AG10803 (cell line): ENCODE measurements at regions not wholly inside any gene's neighbourhood (a gene's known extent, or its start where the extent isn't known, plus 50 kb on each side); places are given as distances from the start of the nearest gene placed in this dataset.

Experiments used
- DNase-seq: peaks from one replicate; pipeline ENCODE4 v3.0.0; 2010; ENCODE audit warnings: low read depth
- H3K4me3 ChIP-seq: 2 replicates; pipeline ENCODE4 v1.5.1; 2011; ENCODE audit warnings: mild to moderate bottlenecking, low read length, control low read depth
- TF ChIP-seq, protein P1 (sequence below): conservative IDR thresholded peaks from 2 replicates; pipeline ENCODE4 v1.5.1; 2011; ENCODE audit warnings: mild to moderate bottlenecking, low read length, control low read depth, inconsistent platforms

DNA sequence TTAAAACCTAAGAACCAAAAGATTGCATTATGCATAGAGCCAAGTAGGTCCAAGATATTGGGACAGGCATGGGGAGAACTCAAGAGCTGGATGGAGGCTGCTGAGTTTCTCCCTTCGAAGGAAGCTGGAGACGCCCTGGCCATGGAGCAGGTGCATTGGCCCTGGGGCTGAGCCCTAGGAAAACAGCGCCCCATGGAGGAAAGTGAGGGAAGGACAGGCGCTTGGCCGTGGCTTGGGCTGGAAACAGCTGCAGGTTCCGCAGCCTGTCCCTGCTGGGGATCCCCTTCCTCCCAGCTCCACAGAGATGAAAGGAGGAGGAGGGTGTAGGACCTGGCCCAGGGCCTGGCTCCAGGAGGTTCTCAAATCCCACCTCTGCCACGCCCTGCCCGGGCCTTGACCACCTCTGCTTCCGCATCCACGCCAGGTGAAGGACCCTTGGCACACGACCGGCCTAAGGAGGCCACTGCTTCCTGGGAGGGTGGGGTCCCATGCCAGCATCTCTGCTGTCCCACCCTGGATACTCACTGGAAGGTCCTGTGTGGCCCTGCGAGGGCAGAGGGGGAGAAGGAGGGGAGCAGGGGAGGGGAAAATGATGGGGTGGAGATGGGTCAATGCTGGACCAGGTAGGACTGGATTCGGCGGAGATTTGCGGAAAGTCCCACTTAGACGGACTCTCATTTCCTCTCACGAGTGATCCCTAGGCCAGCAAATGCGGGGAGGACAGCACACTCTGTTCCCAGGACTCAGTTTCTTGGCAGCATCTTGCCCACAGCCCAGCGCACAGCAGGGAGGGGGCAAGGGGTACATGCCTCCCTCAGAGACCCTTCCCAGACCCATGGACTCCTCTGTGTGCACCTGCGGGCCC lies 258.6 kb upstream of the TCERG1L start:
- no peak for DNase-seq
- TF ChIP-seq, protein P1, sequence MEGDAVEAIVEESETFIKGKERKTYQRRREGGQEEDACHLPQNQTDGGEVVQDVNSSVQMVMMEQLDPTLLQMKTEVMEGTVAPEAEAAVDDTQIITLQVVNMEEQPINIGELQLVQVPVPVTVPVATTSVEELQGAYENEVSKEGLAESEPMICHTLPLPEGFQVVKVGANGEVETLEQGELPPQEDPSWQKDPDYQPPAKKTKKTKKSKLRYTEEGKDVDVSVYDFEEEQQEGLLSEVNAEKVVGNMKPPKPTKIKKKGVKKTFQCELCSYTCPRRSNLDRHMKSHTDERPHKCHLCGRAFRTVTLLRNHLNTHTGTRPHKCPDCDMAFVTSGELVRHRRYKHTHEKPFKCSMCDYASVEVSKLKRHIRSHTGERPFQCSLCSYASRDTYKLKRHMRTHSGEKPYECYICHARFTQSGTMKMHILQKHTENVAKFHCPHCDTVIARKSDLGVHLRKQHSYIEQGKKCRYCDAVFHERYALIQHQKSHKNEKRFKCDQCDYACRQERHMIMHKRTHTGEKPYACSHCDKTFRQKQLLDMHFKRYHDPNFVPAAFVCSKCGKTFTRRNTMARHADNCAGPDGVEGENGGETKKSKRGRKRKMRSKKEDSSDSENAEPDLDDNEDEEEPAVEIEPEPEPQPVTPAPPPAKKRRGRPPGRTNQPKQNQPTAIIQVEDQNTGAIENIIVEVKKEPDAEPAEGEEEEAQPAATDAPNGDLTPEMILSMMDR = no peak
- no peak overlapping the region for H3K4me3 ChIP-seq

DNA sequence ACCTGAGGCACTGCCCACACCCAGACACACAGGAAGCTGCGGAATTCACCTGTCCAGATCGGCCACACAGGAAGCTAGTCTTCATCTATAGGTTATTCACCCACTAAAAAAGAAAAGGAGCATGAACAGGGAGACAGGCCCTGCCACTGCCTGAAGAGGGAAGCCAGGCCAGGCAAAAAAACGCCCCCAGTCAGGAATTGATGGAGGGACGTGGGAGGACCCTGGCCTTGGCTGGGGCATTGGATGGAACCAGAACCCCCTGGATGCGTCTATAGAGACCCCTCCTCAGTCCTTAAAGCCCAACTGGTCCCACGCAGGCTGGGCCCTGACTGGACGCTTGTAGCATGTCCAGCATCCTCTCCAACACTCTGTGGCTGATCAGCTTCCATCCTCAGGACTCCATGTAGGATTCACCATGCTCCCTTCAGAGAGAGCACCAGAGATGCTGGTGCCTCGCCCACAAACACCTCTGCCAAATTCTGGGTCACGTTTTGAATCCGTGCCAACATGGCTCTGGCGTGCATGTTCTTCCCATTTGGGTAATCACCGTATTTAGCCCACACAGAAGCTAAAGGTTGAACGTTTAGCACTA lies 259.3 kb upstream of the TCERG1L start:
- DNase-seq = no peak
- TF ChIP-seq, protein P1 = no peak
- no peak overlapping the region for H3K4me3 ChIP-seq

DNA sequence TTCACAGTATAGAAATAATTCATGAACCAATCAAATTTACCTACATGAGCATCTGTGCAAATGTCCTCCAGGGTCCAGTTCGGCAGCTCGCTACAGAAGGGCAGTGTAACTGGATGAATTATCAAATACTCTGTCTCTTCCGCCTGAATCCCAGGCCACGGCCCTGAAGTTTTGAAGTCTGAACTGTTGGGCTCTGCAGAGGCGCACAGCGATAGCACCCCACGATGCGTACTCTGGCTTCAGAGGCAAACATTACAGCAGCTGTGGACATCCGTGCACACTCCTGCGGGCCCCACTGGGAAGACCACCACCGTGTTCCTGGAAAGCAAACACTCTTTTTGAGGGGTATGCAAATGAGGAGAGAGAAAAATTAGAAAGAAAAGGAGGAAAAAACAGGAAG lies 259.8 kb upstream of the TCERG1L start:
- TF ChIP-seq, protein P1 = no peak
- no peak for DNase-seq
- no peak overlapping the region for H3K4me3 ChIP-seq

DNA sequence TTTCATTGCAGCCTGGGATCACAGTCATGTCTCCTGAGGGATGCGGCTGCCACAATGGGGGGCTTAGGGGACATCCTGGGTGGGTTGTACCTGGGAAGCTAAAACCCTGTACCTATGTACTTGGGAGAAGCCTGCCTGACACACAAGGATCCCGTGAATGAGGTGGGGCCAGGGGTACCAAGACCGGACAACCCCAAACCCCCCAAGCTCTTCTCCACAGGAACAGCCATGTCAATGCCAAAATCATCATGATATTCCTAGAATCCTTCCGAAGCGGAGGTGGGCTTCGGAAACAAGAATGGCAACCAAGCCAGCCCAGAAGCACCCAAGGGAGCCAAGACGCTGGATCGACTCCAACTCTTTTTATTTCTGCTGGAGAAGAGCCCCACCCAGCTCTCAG lies 260.3 kb upstream of the TCERG1L start:
- H3K4me3 ChIP-seq = no peak overlapping the region

DNA sequence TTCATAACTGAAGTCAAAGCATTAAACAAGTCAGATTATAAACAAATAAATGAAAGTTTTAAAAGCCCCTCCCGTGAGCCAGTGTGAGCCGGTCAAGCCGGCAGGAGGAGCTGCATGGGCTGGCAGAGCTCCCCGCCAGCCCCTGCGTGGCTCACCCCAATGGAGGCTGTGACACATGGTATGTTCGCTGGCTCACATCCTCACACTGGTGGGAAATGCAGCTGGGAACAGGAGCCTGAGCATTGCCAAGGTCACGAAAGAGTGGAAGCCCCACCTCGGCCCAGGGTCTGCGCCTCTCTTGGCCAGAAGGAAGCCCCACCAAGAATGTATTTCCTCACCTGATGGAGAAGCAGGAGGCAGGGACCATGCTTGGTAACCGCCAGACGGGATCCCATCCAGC lies 261.7 kb upstream of the TCERG1L start:
- TF ChIP-seq, protein P1 = no peak
- no peak overlapping the region for H3K4me3 ChIP-seq
- DNase-seq = no peak

More for the DNA sequence above, 260.3 kb upstream of the TCERG1L start:
- TF ChIP-seq, protein P1 = no peak
- no peak for DNase-seq

DNA sequence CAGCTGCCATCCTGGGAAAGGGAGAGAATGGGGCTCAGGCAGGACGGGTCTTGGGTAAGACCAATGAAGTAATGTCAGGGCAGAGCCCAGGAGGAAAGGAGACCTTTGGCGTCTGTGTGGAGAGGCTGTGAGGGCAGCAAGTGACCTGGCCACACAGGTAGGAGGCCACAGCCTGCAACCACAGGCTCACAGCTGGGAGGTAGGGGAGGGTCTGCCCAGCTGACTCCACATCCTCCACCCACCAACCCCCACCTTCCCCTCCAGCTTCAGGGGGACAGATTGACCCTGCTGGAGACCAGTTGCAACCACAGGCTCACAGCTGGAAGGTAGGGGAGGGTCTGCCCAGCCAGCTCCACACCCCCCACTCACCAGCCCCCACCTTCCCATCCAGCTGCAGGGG lies 262.2 kb upstream of the TCERG1L start:
- TF ChIP-seq, protein P1 = no peak
- no peak for DNase-seq
- no peak overlapping the region for H3K4me3 ChIP-seq

DNA sequence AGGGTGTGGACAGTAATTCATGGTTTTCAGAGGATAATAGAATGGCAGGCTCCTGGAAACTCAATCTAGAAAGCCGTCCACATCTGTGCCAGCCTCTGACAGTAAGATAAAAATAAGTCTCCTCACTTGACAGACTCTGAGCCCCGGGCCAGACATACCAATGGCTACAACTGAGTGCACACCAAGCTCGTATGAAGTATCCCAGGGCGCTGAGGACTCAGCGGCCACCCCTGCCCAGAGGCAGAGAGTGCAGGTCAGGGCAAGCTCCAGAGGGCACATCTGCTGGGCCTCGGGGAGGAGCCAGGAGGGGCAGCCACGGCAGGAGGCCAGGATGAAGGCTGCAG lies 262.8 kb upstream of the TCERG1L start:
- no peak overlapping the region for H3K4me3 ChIP-seq
- no peak for DNase-seq
- TF ChIP-seq, protein P1 = no peak
